ENCODE measurements at regions not wholly inside any gene's neighbourhood (a gene's known extent, or its start where the extent isn't known, plus 50 kb on each side); places are given as distances from the start of the nearest gene placed in this dataset.

- DNase-seq = no peak
These were observed 738.2 kb upstream of the GCFC2 start for GRCh38 chr2:76448956-76449355.

- no peak for DNase-seq
These were observed 736.6 kb upstream of the GCFC2 start for GRCh38 chr2:76447294-76447693.

GRCh38 chr2:76446872-76447271 lies 736.2 kb upstream of the GCFC2 start:
- no peak for DNase-seq

DNA sequence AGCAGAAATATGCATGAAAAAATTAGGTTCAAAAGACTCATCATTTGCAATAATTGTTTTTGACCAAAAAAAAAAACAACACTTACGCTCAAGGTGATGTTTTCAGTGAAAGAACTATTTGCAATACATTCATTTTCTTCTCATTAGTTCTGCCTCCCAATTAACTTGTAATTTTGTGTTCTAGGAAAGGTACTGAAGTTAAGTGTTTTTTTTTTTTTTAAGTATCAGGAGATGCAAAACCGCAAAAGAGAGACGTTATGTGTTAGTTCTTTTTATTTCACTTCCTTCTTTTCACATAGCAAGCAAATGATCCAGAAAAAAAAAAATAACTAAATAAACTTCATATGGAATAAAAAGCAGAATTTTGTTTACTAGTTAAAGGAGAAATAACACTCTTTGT lies 735.2 kb upstream of the GCFC2 start:
- DNase-seq = no peak

DNA sequence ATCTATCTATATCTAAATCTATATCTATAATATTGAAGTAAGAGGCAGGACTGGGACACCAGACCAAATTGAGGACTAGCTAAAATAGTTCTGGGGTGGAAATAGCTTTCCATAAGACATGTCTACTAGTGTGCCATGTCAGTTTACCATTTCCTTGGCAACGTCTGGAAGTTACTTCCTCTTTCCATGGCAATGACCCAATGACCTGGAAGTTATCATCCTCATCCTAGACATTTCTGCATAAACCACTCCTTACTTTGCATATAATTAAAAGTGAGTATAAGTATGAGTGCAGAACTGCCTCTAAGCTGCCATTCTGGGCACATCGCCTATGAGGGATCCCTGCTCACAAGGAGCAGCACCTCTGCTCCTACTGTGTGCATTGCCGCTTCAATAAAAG lies 734.0 kb upstream of the GCFC2 start:
- no peak for DNase-seq

DNA sequence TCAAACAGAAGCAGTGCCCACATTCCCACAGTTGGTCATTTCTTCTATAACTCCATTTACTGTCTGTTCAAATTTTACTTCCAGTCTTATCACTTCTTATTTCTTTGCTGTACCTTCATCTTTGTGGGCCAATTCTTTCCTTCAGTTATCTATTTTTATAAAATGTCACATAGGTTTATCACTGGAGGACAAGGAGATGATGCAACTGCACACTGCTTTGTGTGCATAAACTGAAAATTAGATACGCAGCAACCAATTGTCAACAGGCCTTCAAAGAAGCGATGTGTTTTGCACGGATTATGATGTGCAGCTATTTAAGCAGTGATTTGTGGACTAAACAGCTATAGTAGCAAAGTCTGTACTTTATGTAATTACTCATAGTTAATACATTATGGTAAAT lies 726.8 kb upstream of the GCFC2 start:
- no peak for DNase-seq

GRCh38 chr2:76429374-76429773 lies 718.7 kb upstream of the GCFC2 start:
- no peak for DNase-seq

GRCh38 chr2:76427452-76427851 lies 716.7 kb upstream of the GCFC2 start:
- no peak for DNase-seq

- DNase-seq = no peak
These were observed 705.1 kb upstream of the GCFC2 start for GRCh38 chr2:76415821-76416220.

DNA sequence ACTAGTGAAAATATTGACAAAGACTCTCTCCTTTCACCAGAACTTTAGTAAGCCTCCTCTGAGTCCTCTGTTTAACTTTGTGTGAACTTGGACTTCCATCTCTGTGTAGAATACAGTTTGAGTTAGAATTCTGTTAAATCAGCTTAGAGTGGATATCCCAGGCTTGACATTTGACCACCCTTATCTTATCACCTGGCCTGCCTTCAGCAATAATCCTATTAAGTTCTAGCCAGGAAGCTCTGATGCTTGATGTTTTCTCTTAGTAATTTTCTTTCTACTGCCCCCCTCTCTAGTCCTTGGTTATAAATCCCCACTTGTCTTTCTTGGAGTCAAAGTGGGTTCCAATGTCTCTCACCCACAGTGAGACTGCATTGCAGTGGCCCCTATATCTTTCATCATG lies 702.7 kb upstream of the GCFC2 start:
- DNase-seq = no peak

- DNase-seq = no peak
These were observed 695.6 kb upstream of the GCFC2 start for GRCh38 chr2:76406134-76406855.

DNA sequence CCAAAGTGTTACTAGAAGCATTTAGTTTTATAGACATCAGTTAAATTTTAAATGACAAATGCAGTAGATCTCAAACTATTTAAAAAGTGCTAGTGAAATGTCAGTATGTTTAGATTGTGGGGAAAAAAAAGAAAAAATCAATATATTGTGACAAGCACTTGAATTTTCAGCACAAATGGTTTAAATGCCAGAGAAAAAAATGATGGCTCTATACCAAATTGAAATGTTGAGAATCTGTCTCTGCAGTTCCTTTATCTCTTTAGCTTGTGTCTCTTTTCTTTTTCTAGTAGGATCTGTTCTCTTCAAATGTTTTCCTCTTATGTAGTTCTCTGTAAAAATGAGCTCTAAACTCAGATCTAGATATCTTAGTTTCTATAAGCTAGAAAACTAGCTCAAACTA lies 682.6 kb upstream of the GCFC2 start:
- DNase-seq = no peak

- no peak for DNase-seq
These were observed 681.0 kb upstream of the GCFC2 start for GRCh38 chr2:76391678-76392077.

DNA sequence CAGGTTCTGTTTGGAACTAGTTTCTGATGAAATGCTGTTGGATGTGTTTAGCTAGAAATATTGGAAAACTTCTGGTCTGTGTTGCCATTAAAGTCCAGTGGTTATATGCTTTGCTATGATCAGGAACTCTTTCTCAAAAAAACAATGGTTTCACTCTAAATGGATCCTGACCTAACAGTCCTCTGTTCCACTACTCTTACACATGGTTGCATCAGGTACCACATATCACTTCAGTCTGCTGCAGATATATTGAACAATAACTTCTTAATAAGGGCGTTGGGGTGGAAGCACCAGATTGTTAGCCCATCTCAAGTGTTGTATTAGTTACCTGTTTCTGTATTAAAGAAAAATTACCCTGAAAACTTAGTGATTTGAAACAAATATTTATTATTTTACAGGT lies 676.6 kb upstream of the GCFC2 start:
- DNase-seq = no peak

GRCh38 chr2:76385943-76386342 lies 675.2 kb upstream of the GCFC2 start:
- DNase-seq = no peak

DNA sequence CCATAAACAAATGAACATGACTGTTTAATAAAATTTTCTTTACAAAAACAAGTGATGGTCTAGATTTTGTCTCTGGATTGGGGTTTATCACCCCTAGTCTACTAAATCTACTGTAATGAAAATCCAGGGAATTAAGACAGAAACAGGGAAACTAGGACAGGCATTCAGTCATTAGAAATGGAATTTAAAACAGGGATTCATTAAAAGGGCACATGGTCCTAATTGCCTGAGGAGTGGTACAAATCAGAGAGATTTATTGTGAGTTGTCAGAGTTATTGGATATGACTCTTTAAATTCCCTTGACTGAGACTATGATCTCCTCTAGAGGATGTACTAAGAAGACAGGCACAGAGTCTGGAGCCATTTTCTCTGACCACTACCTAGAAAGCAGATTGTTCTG lies 670.9 kb upstream of the GCFC2 start:
- DNase-seq = no peak

DNA sequence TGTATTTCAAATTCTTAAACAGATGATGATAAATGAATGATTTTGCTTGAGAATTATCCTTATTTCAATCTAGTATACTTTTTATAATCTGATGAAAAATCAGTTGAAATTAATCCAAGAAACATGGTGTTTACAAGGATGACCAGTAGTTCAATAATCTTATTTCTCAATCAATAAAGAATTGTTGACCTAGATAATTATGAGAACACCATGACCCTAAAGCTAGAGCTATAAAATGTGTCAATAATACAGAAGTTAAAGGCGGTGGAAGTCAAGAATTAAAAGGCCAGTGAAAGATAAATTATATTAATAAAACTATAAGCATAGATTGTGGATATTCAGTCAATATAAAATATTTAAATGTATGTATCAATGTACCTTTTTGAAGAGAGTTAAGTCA lies 667.4 kb upstream of the GCFC2 start:
- no peak for DNase-seq

- DNase-seq = no peak
These were observed 630.7 kb upstream of the GCFC2 start for GRCh38 chr2:76341439-76341838.

DNA sequence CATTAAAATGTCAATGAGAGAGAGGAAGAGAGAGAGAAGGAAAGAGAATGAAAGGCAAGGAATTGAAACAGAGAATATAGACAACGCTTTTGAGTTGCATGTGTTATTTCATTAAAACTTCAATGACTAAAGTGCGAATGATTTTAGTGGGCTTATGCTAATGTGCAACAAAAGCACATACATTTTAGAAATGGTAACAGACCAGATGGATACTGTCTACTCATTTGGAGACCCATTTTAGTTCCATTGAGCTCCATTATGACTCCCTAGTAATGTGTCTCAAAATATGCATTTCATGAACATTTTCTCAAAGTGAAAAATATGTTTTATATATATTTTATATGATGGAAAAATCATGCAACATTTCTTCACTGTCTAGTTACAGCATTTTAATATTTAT lies 622.2 kb upstream of the GCFC2 start:
- DNase-seq = no peak

DNA sequence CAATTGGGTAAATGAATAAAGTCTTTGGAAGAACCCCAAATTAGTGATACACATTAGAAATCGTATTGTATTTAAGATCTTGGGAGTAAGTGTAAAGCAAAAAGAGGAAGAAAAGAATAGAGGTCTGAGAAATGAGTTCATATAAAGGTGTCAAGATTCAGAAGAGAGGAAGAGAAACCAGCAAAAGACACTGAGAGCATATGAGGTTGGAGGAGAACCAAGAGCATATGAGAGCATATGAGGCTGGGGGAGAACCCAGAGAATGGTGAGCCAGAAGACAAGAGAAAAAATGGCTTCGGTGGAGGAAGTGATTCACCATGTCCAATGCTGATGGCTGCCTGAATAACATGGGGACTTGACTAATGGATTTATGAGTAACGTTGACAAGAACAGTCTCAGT lies 620.1 kb upstream of the GCFC2 start:
- DNase-seq = no peak

DNA sequence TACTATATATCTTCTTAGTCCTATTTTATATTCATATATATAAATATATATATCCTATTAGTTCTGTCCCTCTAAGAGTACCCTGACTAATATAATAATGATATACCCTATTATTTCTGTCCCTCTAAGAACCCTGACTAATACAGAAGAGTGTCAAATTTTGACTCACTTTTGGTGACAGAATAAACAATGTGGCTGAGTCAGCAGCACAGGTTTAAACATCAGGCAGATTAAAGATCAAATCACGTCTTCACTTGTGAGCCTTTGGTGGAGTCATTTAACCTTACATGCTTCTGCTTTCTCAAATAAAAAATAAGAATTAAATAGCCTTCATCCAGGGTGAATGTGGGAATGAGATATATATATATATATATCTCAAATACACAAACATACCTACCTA lies 615.9 kb upstream of the GCFC2 start:
- no peak for DNase-seq

DNA sequence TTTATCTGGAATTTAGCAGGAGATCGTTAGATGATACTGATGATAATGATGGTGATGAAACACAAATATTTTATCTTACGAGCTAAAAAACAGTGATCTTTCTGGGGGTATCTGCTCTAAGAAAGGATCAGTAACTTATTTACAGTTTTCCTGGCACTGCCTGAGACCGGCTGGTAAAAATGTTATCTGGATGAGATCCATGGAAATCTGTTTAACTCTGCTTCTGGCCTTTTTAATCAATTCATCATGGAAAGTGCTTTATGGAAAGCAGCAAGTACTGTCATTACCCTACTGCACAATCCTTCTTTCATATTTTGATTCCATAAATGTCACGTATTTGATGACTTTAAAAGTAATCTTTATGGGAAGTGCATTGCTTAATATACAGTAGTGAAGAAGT lies 612.7 kb upstream of the GCFC2 start:
- DNase-seq = no peak

- no peak for DNase-seq
These were observed 610.0 kb upstream of the GCFC2 start for GRCh38 chr2:76320716-76321115.

DNA sequence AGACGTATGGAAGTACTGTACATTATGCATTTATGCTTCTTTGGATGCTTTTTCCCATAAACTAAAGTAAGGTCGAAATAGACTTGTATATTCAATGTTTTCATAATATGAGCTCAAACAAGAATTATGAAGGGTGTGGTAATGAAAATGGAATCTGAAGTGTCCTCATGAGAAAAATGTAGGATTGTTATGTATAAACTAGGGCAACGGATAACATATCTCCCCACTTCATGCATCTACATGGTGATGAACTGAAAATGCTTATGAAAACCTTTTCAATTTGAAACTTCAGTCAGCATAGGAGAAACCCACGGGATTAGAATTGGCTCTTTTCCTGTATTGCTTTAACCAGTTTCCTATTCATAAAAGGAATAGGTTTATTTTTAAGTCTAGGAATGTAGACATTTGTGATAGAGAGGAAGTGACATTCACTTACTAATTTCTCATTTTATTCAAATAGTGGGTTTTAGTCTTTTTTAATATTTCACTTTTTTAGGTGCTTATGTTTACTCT lies 608.2 kb upstream of the GCFC2 start:
- no peak for DNase-seq

DNA sequence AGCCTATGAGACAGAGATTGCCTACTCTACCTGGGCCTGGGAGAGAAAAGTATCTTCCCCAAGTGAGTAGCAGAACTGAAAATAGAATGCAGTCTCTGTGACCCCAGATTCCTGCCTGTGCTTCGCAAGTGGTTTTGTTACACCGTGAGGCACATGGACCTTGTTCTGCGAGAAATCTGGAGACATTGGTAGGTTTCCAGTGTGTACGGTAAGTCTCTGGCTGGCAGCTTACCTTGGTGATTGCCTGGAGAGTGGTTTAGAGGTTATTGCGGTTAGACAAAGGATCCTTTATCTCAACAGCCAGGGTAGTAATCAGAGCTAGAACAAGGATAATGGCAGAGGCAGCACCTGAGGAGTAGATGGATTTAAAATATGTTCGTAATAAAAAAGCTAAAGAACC lies 606.0 kb upstream of the GCFC2 start:
- no peak for DNase-seq
